SIG-M5 treated with dmso at 0.1 percent for 504 hours (cell line): ENCODE measurements at regions not wholly inside any gene's neighbourhood (a gene's known extent, or its start where the extent isn't known, plus 50 kb on each side); places are given as distances from the start of the nearest gene placed in this dataset.

Experiments
- DNase-seq: peaks from one replicate; lab custom pipeline; 2025; ENCODE audit not compliant: unreplicated experiment; lab: John Stamatoyannopoulos, UW

GRCh38 chr18:73478191-73478590, 610.4 kb upstream of the NETO1 start:
- DNase-seq: no peak

GRCh38 chr18:73476031-73476430, 608.2 kb upstream of the NETO1 start:
- DNase-seq: no peak

GRCh38 chr18:73462092-73462491, 594.3 kb upstream of the NETO1 start:
- no peak for DNase-seq

- DNase-seq: no peak
Measured at GRCh38 chr18:73461780-73462059, 593.9 kb upstream of the NETO1 start.

GRCh38 chr18:73461038-73461779, 593.4 kb upstream of the NETO1 start:
- no peak for DNase-seq

- DNase-seq: no peak
Measured at GRCh38 chr18:73458186-73458964, 590.6 kb upstream of the NETO1 start.

- no peak for DNase-seq
Measured at GRCh38 chr18:73456643-73457042, 588.9 kb upstream of the NETO1 start.

- no peak for DNase-seq
Measured at GRCh38 chr18:73452866-73453265, 585.1 kb upstream of the NETO1 start.

GRCh38 chr18:73446502-73446901, 578.7 kb upstream of the NETO1 start:
- DNase-seq: no peak

- no peak for DNase-seq
Measured at GRCh38 chr18:73431620-73432019, 563.8 kb upstream of the NETO1 start.

- DNase-seq: no peak
Measured at GRCh38 chr18:73421010-73421409, 553.2 kb upstream of the NETO1 start.

GRCh38 chr18:73419531-73419930, 551.7 kb upstream of the NETO1 start:
- DNase-seq: no peak

- no peak for DNase-seq
Measured at GRCh38 chr18:73414598-73414997, 546.8 kb upstream of the NETO1 start.

- no peak for DNase-seq
Measured at GRCh38 chr18:73414069-73414468, 546.3 kb upstream of the NETO1 start.

GRCh38 chr18:73409242-73409641, 541.5 kb upstream of the NETO1 start:
- DNase-seq: no peak

GRCh38 chr18:73408469-73408868, 540.7 kb upstream of the NETO1 start:
- DNase-seq: no peak

- DNase-seq: no peak
Measured at GRCh38 chr18:73407506-73407905, 539.7 kb upstream of the NETO1 start.

GRCh38 chr18:73384246-73384645, 516.5 kb upstream of the NETO1 start:
- DNase-seq: no peak

GRCh38 chr18:73381699-73382036, 513.9 kb upstream of the NETO1 start:
- DNase-seq: no peak

GRCh38 chr18:73381016-73381698, 513.4 kb upstream of the NETO1 start:
- no peak for DNase-seq

- no peak for DNase-seq
Measured at GRCh38 chr18:73366713-73367112, 498.9 kb upstream of the NETO1 start.

- DNase-seq: no peak
Measured at GRCh38 chr18:73365018-73365417, 497.2 kb upstream of the NETO1 start.
